Stomach (tissue), 4 donors: ENCODE measurements at regions not wholly inside any gene's neighbourhood (a gene's known extent, or its start where the extent isn't known, plus 50 kb on each side); places are given as distances from the start of the nearest gene placed in this dataset.

Source experiments
- CTCF ChIP-seq, 7 experiments: fragments of 450-650 bp in 4 of 7; fragments of 200-600 bp in 3 of 7; sonication (generic) in 3 of 7; IDR thresholded peaks; one replicate each; pipeline ENCODE4 v1.5.1; 2016 to 2019; ENCODE audit warnings: antibody characterized with exemption in 7 of 7, control low read depth in 2 of 7, mild to moderate bottlenecking in 1 of 7
- EP300 ChIP-seq: sonication (generic); formaldehyde crosslinking; IDR thresholded peaks from one replicate; pipeline ENCODE4 v1.6.1; 2017; ENCODE audit warnings: antibody characterized with exemption
- POLR2AphosphoS5 ChIP-seq, 3 donors: sonication (generic); formaldehyde crosslinking; IDR thresholded peaks; one replicate each; pipeline ENCODE4 v1.6.1; 2016; ENCODE audit warnings: antibody characterized with exemption in 3 of 3

GRCh38 chr5:5677738-5678137 lies 255.3 kb downstream of the ICE1 start:
- TF ChIP-seq EP300 (no peak), CTCF (IDR thresholded peaks at IDR 0.05) (no peak), POLR2AphosphoS5 (IDR thresholded peaks at IDR 0.05) (no peak)
